ENCODE measurements at regions not wholly inside any gene's neighbourhood (a gene's known extent, or its start where the extent isn't known, plus 50 kb on each side); places are given as distances from the start of the nearest gene placed in this dataset.

GRCh38 chr1:4000811-4001251 lies 100.8 kb upstream of the C1orf174 start:
- no peaks in the 10 kb centered on the region for H3K27me3 ChIP-seq (ENCODE audit: control insufficient read depth in 2 of 2, insufficient read depth in 2 of 2, low read length in 2 of 2)

GRCh38 chr1:4001461-4001860 lies 101.4 kb upstream of the C1orf174 start:
- no peaks in the 10 kb centered on the region for H3K27me3 ChIP-seq (ENCODE audit: control insufficient read depth in 2 of 2, insufficient read depth in 2 of 2, low read length in 2 of 2)
- no peak overlapping the region for H3K27ac ChIP-seq (ENCODE audit: low read depth in 2 of 2, low read length in 2 of 2)

More at GRCh38 chr1:4000811-4001251, 100.8 kb upstream of the C1orf174 start:
- no peak overlapping the region for H3K27ac ChIP-seq (ENCODE audit: low read depth in 2 of 2, low read length in 2 of 2)
- no peaks in the 10 kb centered on the region for H3K4me1 ChIP-seq (ENCODE audit: control insufficient read depth in 2 of 2, insufficient read depth in 2 of 2, low read length in 2 of 2)
- H3K9me3 ChIP-seq (ENCODE audit: control insufficient read depth in 2 of 2, low read length in 2 of 2) = no peaks in the 10 kb centered on the region
- no peak overlapping the region for H3K9ac ChIP-seq (ENCODE audit: low read depth in 1 of 2, low read length in 2 of 2)
- no peak overlapping the region for H3K4me3 ChIP-seq (ENCODE audit: low read length in 2 of 2)
- no peaks in the 10 kb centered on the region for H3K36me3 ChIP-seq (ENCODE audit: control insufficient read depth in 2 of 2, insufficient read depth in 2 of 2, low read length in 2 of 2)

DNA sequence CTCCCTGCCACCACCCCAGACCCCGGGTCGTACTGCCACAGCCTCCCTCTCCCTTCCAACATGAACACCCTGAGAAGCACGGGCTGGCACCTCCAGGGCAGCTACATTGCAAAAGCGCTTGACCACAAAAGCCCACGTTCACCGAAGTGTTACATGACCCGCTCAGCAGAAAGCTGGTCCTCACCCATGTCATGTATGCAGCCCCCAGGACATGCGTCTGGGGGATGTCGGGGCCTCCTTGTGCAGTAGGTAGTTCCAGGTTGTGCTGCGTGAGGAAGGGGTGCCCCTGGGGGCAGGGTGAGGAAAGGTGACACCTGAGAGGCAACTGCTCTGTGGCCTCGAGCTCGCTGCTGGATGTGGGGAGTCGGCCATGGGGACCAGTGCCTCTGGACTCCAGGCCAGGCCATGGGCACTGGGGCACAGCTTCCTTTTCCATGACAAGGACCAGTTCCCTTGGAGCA lies 102.0 kb upstream of the C1orf174 start:
- Histone ChIP-seq H3K27me3 (ENCODE audit: control insufficient read depth in 2 of 2, insufficient read depth in 2 of 2, low read length in 2 of 2) (no peaks in the 10 kb centered on the region), H3K9me3 (ENCODE audit: control insufficient read depth in 2 of 2, low read length in 2 of 2) (no peaks in the 10 kb centered on the region), H3K27ac (ENCODE audit: low read depth in 2 of 2, low read length in 2 of 2) (no peak overlapping the region), H3K4me1 (ENCODE audit: control insufficient read depth in 2 of 2, insufficient read depth in 2 of 2, low read length in 2 of 2) (no peaks in the 10 kb centered on the region), H3K36me3 (ENCODE audit: control insufficient read depth in 2 of 2, insufficient read depth in 2 of 2, low read length in 2 of 2) (no peaks in the 10 kb centered on the region), H3K9ac (ENCODE audit: low read depth in 1 of 2, low read length in 2 of 2) (no peak overlapping the region), H3K4me3 (ENCODE audit: low read length in 2 of 2) (no peak overlapping the region)

More at GRCh38 chr1:4001461-4001860, 101.4 kb upstream of the C1orf174 start:
- Histone ChIP-seq H3K36me3 (ENCODE audit: control insufficient read depth in 2 of 2, insufficient read depth in 2 of 2, low read length in 2 of 2) (no peaks in the 10 kb centered on the region), H3K9ac (ENCODE audit: low read depth in 1 of 2, low read length in 2 of 2) (no peak overlapping the region), H3K4me1 (ENCODE audit: control insufficient read depth in 2 of 2, insufficient read depth in 2 of 2, low read length in 2 of 2) (no peaks in the 10 kb centered on the region), H3K4me3 (ENCODE audit: low read length in 2 of 2) (no peak overlapping the region), H3K9me3 (ENCODE audit: control insufficient read depth in 2 of 2, low read length in 2 of 2) (no peaks in the 10 kb centered on the region)

DNA sequence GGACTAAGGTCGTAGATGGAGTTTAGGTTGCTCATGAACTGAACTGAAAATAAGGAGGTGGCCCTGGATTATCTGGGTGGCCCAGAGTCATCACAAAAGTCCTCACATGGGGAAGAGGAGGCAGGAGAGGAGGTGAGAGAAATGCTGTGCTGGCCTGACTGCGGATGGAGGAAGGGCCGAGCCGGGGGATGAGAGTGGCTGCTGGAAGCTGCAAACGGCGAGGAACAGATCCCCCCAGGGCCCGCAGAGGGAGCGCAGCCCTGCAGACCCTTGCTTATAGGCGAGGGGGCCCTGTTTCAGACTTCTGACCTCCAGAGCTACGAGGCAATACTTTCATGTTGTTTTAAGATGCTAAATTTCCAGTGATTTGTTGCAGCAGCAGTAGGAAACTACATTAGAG lies 102.7 kb upstream of the C1orf174 start:
- no peaks in the 10 kb centered on the region for H3K27me3 ChIP-seq (ENCODE audit: control insufficient read depth in 2 of 2, insufficient read depth in 2 of 2, low read length in 2 of 2)
- no peaks in the 10 kb centered on the region for H3K4me1 ChIP-seq (ENCODE audit: control insufficient read depth in 2 of 2, insufficient read depth in 2 of 2, low read length in 2 of 2)
- H3K9me3 ChIP-seq (ENCODE audit: control insufficient read depth in 2 of 2, low read length in 2 of 2) = no peaks in the 10 kb centered on the region
- no peaks in the 10 kb centered on the region for H3K36me3 ChIP-seq (ENCODE audit: control insufficient read depth in 2 of 2, insufficient read depth in 2 of 2, low read length in 2 of 2)
- no peak overlapping the region for H3K9ac ChIP-seq (ENCODE audit: low read depth in 1 of 2, low read length in 2 of 2)
- no peak overlapping the region for H3K27ac ChIP-seq (ENCODE audit: low read depth in 2 of 2, low read length in 2 of 2)
- H3K4me3 ChIP-seq (ENCODE audit: low read length in 2 of 2) = no peak overlapping the region

DNA sequence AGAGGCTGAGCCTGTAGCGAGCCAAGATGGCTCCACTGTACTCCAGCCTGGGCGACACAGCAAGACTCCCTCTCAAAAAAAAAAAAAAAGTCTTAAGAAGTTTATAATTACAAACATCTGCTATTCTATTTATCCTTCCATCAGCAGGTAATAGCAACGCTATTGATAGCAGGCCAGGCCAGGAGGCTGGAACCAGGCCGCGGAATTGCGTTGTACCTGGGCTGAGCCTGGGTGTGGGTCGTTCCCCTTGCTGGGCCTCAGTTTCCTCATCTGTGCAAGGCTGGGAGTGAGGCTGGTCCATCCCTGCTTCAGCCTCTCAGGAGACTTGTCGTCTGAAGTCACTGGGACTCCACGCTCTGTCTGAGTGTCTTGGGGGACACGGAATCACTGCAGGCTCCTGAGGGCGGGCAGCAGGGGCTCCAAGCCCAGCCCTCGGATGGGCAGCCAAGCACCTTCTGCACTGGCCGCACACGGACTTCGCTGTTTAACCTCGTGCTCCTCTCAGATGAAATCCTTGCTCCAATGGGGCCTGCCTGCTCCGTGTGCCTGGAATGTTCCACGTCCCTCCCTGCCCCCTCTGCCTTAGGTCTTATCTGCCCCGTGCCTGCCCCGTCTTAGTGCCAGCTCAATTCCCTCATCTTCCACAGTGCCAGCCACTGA lies 103.9 kb upstream of the C1orf174 start:
- H3K27ac ChIP-seq (ENCODE audit: low read depth in 2 of 2, low read length in 2 of 2) = no peak overlapping the region
- H3K9me3 ChIP-seq (ENCODE audit: control insufficient read depth in 2 of 2, low read length in 2 of 2) = no peaks in the 10 kb centered on the region
- H3K4me1 ChIP-seq (ENCODE audit: control insufficient read depth in 2 of 2, insufficient read depth in 2 of 2, low read length in 2 of 2) = no peaks in the 10 kb centered on the region
- H3K4me3 ChIP-seq (ENCODE audit: low read length in 2 of 2) = no peak overlapping the region
- H3K9ac ChIP-seq (ENCODE audit: low read depth in 1 of 2, low read length in 2 of 2) = no peak overlapping the region
- no peaks in the 10 kb centered on the region for H3K36me3 ChIP-seq (ENCODE audit: control insufficient read depth in 2 of 2, insufficient read depth in 2 of 2, low read length in 2 of 2)
- no peaks in the 10 kb centered on the region for H3K27me3 ChIP-seq (ENCODE audit: control insufficient read depth in 2 of 2, insufficient read depth in 2 of 2, low read length in 2 of 2)

- no peak overlapping the region for H3K9ac ChIP-seq (ENCODE audit: low read depth in 1 of 2, low read length in 2 of 2)
- H3K27ac ChIP-seq (ENCODE audit: low read depth in 2 of 2, low read length in 2 of 2) = no peak overlapping the region
- H3K9me3 ChIP-seq (ENCODE audit: control insufficient read depth in 2 of 2, low read length in 2 of 2) = no peaks in the 10 kb centered on the region
- H3K4me3 ChIP-seq (ENCODE audit: low read length in 2 of 2) = no peak overlapping the region
- no peaks in the 10 kb centered on the region for H3K36me3 ChIP-seq (ENCODE audit: control insufficient read depth in 2 of 2, insufficient read depth in 2 of 2, low read length in 2 of 2)
- H3K4me1 ChIP-seq (ENCODE audit: control insufficient read depth in 2 of 2, insufficient read depth in 2 of 2, low read length in 2 of 2) = no peaks in the 10 kb centered on the region
- no peaks in the 10 kb centered on the region for H3K27me3 ChIP-seq (ENCODE audit: control insufficient read depth in 2 of 2, insufficient read depth in 2 of 2, low read length in 2 of 2)
Observed at GRCh38 chr1:4004635-4005430, 104.8 kb upstream of the C1orf174 start.

DNA sequence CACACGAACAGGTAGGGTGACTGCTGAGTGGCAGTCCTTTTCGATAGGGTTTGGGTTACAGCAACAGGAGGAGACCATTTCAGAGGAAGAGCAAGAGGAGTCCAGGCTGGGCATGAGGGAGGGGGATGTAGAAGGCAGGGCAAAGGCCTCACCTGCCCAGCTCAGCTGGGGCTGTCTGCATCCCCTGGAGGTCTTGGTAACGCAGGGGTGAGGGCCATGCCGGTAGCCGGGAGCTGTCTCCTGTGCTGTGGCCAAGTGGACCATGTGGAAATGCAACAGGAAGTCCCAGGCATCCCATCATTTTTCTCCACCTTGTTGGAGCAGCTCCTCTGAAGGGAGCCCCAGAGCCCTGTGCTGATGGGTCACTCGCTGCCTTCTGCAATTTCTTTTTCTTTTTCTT lies 105.4 kb upstream of the C1orf174 start:
- Histone ChIP-seq H3K9ac (ENCODE audit: low read depth in 1 of 2, low read length in 2 of 2) (no peak overlapping the region), H3K27ac (ENCODE audit: low read depth in 2 of 2, low read length in 2 of 2) (no peak overlapping the region), H3K4me3 (ENCODE audit: low read length in 2 of 2) (no peak overlapping the region), H3K4me1 (ENCODE audit: control insufficient read depth in 2 of 2, insufficient read depth in 2 of 2, low read length in 2 of 2) (no peaks in the 10 kb centered on the region), H3K36me3 (ENCODE audit: control insufficient read depth in 2 of 2, insufficient read depth in 2 of 2, low read length in 2 of 2) (no peaks in the 10 kb centered on the region), H3K9me3 (ENCODE audit: control insufficient read depth in 2 of 2, low read length in 2 of 2) (no peaks in the 10 kb centered on the region), H3K27me3 (ENCODE audit: control insufficient read depth in 2 of 2, insufficient read depth in 2 of 2, low read length in 2 of 2) (no peaks in the 10 kb centered on the region)

DNA sequence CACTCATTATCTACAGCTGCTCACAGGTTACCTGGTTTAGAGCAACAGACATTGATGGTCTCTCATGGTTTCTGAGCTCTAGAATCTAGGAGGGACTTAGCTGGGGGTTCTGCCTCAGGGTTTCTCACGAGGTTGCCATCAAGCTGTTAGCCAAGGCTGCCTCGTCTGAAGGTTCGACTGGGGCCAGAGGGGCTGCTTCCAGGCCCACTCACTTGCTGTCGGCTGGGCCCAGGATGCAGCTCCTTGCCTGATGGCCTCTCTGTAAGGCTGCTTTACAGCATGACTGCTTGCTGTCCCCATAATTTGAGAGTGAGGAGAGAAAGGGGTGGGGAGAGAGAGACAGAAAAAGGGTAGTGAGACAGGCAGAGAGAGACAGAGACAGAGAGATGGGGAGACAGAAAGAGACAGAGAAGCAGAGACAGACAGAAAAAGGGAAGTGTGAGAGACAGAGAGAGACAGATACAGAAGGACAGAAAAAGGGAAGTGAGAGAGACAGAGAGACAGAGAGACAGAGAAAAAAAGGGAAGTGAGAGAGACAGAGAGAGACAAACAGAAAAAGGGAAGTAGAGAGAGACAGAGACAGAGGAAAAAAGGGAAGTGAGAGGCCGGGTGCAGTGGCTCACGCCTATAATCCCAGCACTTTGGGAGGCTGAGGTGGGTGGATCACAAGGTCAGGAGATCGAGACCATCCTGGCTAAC lies 106.8 kb upstream of the C1orf174 start:
- Histone ChIP-seq H3K27ac (ENCODE audit: low read depth in 2 of 2, low read length in 2 of 2) (no peak overlapping the region), H3K4me3 (ENCODE audit: low read length in 2 of 2) (no peak overlapping the region)

GRCh38 chr1:4010284-4010683 lies 110.2 kb upstream of the C1orf174 start:
- no peak overlapping the region for H3K4me3 ChIP-seq (ENCODE audit: low read length in 2 of 2)
- H3K27ac ChIP-seq (ENCODE audit: low read depth in 2 of 2, low read length in 2 of 2) = no peak overlapping the region
- no peaks in the 10 kb centered on the region for H3K4me1 ChIP-seq (ENCODE audit: control insufficient read depth in 2 of 2, insufficient read depth in 2 of 2, low read length in 2 of 2)
- H3K27me3 ChIP-seq (ENCODE audit: control insufficient read depth in 2 of 2, insufficient read depth in 2 of 2, low read length in 2 of 2) = no peaks in the 10 kb centered on the region
- H3K36me3 ChIP-seq (ENCODE audit: control insufficient read depth in 2 of 2, insufficient read depth in 2 of 2, low read length in 2 of 2) = no peaks in the 10 kb centered on the region
- H3K9ac ChIP-seq (ENCODE audit: low read depth in 1 of 2, low read length in 2 of 2) = no peak overlapping the region
- H3K9me3 ChIP-seq (ENCODE audit: control insufficient read depth in 2 of 2, low read length in 2 of 2) = no peaks in the 10 kb centered on the region

More for the DNA sequence above, 106.8 kb upstream of the C1orf174 start:
- Histone ChIP-seq H3K9ac (ENCODE audit: low read depth in 1 of 2, low read length in 2 of 2) (no peak overlapping the region), H3K36me3 (ENCODE audit: control insufficient read depth in 2 of 2, insufficient read depth in 2 of 2, low read length in 2 of 2) (no peaks in the 10 kb centered on the region), H3K9me3 (ENCODE audit: control insufficient read depth in 2 of 2, low read length in 2 of 2) (no peaks in the 10 kb centered on the region), H3K4me1 (ENCODE audit: control insufficient read depth in 2 of 2, insufficient read depth in 2 of 2, low read length in 2 of 2) (no peaks in the 10 kb centered on the region), H3K27me3 (ENCODE audit: control insufficient read depth in 2 of 2, insufficient read depth in 2 of 2, low read length in 2 of 2) (no peaks in the 10 kb centered on the region)
